Activated CD8-positive, alpha-beta memory T cell treated with anti-CD3 and anti-CD28 coated beads, Interleukin-2, amount 50 U/mL, for 4 hours (primary cell): ENCODE measurements at regions not wholly inside any gene's neighbourhood (a gene's known extent, or its start where the extent isn't known, plus 50 kb on each side); places are given as distances from the start of the nearest gene placed in this dataset.

Source experiments
- DNase-seq: peaks from one replicate; pipeline ENCODE4 v3.0.0-alpha.2; 2020

DNA sequence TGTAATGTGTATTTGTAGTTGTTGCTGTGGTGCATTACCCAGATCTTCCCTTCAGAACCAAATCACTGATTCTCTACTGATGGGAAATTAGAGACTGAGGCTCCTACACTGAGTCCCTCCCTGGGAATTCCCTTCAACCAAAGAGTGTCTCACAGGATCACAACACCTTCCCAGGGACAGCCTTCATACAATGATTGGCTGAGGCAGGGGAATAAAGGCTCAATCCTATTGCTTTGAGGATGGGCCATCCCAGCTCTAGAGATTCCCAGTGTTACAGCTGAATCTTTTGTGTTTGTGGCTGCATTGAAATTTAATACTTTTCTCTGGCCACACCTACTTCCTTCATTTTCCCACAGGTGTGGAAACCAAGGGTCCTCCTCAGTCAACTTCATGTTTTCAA is 96.4 kb upstream of the ELL2 start:
- no peak for DNase-seq

DNA sequence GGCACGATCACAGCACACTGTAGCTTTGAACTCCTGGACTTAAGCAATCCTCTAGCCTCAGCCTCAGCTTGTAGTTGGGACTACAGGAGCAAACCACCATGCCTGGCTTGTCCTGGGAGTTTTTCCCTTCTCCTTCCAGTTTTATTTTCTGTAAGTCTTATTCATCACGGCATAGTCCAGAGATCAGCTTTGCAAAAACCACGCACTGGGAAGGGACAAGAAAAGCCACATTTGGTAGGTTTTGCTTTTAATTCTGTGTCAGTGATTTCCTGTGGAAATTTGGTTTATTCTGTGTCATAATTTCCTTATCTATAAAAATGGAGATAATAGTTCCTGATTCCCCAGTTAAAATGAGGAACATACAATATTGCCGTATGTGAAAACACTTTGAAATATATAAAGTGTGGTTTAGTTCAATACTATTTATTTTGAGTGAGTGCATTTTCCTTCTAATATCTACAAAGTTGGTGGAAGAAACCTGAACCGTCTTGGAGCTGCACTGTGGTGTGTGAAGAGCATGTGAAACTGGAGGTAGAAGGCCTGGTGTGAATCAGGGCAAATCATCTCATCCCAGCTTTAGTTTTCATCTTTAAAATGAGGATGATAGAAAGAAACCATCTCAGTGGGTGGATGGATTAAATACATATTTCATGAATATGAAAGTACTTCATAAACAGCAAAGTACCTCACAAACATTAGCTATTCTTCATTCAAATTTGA is 92.8 kb upstream of the ELL2 start:
- DNase-seq, result no peak

DNA sequence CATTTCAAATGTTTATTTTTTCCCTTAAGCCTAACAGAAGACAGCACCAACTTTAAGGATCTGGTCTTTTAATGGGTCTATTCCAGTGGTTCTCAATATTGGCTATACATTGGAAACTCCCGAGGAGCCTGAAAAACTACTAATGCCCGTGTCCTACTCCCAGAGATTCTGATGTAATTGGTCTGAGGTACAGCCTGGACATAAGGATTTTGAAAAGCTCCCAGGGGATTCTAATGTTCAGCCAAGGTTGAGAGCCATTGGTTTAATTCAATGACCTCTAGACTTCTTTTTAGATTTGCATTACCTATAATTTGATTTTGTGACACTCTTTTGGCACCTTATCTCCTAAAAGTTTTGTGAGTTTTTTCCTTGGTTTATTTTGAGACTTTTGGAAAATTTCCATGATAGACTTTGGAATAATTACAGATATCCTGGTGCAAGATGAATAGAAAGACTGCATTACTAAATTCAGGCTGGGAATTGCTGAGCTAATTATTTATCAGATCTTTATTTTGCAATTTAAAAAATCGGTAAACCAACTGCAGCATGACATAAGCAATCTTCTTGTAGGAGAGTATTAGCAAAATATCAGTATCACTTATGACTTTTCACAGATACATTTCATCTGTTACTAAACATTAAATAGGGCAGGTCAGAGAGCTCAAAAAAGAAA is 91.5 kb upstream of the ELL2 start:
- no peak for DNase-seq

DNA sequence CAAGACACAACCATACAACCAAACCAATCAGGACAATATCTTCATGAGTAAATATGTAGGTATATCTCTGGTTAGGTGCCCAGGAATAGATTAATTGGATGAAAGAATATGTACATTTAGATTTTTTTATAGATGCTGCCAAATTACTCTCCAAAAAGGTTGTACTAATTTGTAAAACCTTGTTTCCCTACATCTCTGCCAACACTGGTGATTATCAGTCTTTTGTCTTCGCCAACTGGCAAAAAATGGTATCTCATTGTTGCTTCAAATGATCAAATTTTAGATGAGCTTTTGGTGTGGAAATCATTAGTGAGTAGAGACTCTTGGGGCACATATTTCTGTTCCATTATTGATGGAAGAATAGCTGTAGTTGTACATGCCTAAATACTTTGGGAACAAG is 90.7 kb upstream of the ELL2 start:
- DNase-seq, result no peak

DNA sequence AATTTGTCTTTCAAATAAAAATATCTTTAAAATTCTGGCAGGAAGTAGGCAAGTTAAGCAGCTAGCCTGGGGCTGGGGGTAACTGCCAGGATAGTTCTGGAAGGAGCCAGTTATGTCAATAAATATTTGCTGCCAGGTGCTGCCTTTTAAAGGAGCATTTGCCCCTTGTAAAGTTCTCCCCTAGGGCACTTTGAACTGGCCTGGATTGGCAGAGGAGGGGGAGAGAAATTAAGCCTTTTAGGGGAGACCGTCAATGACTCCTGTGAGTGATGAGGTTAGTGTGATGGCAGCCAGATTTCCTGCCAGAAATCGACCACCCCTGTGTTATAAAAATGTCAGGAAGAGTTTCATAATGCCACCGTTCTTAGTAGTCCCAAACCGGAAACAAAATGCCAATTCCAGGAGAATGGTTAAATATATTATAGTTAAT is 89.8 kb upstream of the ELL2 start:
- DNase-seq, result no peak

DNA sequence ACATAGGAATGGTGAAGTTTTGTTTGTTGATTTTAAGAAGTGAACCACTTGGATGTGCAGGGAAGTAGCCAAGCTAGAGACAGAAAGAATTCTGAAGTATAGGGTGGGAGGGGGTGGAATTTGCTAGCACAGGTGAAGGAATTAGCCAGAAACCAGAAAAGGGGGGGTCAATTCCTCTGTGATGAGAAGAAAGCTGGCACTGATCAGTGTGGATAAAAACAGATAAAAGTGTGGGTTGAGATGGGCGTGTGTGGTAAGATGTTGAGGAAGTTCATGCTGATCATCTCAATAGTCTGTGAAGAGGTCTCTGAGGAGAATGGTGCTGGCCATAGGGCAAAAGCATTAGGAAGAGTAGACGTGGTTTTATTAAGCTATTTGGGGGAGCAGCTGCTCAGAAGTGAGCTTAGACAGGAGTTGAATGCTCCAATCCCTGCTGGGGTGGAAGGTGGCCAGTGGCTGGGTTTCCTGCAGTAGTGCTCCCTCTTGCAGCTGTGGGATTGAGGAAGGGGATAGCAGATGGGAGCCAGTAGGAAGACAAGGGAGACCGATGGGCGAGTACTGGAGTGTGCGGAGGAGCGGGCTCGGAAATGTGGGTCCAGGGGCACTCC is 88.7 kb upstream of the ELL2 start:
- no peak for DNase-seq

DNA sequence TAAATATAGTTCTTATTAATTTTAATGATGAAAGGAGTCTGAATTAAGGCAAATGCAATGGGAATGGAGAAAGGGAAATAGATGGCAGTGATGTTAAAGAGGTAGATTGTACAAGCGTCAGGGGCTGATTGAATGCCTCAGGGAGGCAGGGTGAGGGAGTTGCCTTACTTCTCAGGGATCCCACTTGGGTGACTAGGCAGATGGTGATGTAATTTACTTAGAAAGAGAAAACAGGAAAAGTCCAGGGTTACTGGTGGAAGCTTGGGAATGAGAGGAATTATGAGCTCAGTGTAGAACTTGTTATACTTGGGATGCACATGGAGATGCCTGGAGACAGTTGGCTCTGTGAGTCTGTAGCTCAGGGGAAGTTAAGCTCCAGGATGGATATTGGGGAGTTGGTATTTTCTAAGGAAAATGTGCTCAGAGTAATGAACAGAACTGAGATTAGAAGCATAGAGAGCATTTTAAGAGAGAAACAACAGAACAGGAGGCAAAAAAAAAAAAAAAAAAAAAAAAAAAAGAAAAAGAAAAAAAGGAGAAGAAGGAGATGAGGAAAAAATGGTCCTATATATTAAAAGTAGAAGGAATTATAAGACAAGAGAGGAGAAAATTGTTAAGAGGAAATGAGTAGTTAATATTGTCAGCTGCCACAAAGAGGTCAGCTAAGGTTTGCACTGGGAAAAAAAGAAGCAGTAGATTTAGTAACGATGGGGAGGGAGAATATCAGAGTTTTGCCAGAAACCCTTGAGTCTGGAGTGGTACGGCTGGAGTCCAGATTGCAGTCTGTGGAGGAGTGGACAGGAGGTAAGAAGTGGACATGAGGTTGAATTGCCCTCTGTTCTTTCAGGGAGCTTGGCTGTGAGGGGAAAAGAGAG is 88.0 kb upstream of the ELL2 start:
- DNase-seq, result no peak

DNA sequence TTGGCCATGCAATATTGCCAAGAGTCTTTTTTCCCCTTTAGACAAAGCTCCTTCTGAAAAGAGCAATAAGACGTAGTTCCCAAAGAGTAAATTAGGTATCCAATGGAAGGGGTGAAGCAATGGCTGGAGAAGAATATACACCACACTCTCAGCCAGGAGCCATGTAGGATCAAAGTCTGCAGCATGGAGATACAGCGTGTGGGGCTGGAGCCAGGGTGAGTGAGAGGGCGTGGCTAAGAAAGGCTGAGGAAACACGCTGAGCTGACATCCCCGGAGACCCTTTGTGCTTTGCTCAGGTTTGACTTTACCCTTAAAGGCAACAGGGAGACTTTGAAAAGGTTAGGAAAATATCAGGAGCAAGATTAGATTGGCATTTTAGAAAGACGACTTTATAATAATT is 87.1 kb upstream of the ELL2 start:
- DNase-seq, result no peak

DNA sequence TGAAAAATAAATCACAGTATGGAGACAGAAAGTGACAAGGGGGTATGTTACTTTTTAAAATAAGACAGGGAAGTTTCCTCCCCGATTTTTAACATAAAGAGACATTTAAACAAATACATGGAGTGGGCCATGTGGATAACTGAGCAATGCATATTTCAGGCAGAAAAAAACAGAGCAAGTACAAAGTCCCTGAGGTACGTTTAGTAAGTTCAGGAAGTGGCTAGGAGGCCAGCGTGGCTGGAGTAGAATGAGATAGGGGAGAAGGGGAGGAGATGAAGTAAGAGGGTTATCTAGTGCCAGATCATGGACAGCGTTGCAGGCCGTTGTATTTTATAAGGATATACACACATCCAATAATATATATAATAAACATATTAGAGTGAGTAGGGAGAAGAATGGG is 84.2 kb upstream of the ELL2 start:
- DNase-seq, result no peak

DNA sequence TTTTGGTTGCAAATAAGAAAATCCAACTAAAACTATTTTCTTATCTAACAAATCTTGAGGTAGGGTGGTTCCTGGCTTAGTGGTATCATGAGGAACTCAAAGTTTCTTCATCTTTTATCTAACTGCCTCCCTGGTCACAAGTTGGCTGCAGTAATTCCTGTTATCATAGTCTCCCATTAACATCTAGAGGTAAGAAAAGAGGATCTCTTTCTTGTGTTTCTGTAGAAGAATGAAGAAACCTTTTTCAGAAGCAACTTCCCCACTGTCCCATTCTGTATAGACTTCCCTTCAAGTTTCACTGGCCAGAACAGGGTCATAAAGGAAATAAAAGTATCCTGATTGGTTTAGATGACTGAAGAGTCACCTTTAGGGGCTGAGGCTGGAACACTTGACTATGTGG is 81.8 kb upstream of the ELL2 start:
- DNase-seq, result no peak

DNA sequence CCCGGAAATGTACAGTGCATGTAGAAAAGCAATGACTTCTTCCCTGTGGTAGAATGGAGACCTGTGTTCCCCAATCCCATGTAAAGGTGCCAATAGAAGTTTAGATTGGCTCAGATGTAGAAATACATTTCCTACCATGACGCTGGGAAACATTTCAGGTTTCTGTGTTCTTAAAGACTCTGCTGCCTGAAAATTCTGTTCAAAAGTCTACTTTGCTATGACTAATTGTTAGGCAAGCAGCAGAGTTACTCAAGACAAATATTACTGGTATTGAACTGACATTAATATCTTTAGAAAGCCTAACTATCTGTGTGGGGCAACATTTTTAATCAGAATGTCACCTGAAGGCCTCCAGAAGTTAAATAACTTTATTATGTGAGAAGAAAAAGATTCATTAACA is 75.5 kb upstream of the ELL2 start:
- DNase-seq, result no peak

DNA sequence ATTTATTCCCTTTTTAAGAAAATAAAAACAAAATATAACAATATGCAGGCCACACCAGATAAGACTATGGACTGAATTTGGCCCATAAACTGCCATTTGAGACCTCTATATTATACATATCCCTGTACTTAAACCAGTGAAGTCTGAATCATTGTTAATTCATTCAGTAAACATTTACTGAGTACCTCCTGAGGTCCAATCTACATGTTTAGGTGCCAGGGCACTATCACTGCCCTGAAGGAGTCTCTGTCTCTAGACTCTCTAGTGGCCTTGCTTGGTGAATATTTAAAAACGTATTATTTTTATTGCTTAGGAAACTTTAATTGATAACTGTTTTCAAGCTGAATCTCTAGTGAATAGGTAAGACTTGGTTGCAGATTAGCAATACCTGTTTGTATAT is 74.7 kb upstream of the ELL2 start:
- no peak for DNase-seq

DNA sequence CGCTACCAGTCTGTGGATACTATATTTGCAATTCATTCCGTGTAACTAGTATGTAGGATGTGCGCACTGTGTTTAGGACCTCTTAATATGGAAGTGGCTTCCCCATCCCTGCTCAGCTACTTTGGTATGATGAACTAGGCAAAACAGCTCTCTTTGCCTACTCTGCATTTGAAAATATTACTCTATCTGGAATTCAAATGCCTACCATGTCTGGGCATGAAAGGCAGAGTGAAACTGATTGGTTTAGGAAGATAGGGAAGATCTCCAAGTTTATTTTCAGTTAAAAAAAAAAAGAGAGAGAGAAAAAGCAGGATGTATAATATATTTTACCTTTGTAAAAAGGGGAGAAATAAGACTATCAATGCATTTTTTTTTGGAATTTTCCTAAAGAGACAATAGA is 74.1 kb upstream of the ELL2 start:
- no peak for DNase-seq

DNA sequence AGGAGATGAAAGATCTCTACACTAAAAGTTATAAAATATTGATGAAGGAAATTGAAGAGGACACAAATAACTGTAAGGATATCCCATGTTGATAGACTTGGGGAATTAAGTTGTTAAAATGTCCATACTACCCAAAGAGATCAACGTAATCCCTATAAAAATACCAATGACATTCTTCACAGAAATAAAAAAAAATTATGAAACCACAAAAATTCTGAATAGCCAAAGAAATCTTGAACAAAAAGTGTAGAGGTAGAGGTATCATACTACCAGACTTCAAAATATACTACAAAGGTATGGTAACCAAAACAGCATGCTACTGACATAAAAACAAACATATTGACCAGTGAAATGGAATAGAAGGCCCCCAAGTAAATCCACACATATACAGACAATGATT is 71.5 kb upstream of the ELL2 start:
- no peak for DNase-seq

DNA sequence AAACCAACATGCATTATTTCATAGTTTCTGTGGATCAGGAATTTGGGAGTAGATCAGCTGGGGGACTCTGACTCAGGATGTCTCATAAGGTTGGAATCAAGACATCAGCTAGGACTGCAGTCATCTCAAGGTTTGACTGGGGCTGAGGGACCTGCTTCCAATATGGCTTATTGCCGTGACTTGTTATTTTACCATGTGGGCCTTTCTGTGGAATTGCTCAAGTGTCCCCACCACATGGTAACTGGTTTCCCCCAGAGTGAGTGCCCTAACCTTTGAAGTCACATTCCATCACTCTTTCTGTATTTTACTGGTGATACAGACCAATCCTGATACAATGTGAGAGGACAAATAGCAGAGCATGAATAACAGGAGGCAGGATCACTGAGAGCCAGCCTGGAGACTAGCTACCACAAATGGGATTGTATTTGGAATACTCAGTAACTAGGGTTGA is 70.2 kb upstream of the ELL2 start:
- no peak for DNase-seq

DNA sequence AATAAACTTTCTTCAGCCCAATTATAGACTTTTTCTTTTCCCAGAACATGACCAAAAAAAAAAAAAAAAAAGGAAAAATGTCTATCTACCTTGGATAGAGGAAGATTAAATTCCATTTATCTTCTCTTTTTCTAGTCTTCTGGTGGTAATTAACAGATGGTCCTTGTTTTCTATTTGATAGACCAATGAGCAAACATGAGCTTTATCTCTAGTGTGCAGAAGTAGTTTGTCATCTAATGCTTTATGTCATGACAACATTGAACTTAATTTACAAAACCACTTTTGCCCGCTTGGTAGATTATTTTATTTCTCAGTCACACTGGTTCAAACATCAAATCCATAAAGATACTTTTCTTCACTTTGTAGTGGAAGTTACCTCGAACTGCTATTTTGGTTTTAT is 69.5 kb upstream of the ELL2 start:
- no peak for DNase-seq

DNA sequence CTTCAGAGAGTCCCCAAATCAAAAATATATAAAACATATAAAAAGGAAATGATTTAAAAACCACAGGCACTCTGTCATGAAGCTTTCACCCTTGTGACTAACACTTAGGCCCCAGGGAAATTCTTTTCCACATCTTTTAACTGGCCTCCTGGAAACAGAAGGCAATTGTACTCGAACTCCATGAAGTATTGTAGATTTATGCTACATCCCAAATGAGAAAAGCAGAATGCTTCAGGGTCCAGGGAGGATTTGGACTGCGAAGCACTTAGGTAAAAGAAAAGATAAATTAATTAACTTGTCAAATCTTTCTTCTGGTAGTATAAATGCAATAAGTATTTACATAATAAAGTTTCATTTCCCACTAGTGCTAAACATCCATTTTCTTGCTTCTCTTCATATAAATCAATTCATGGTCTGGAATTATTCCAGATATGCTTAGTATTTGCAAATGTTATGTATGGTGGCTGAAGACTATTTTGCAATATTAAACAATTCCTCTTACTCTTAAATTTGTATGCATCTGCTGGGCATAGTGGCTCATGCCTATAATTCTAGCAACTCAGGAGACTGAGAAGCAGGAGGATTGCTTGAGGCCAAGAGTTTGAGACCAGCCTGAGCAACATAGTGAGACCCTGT is 64.9 kb upstream of the ELL2 start:
- DNase-seq, result no peak

DNA sequence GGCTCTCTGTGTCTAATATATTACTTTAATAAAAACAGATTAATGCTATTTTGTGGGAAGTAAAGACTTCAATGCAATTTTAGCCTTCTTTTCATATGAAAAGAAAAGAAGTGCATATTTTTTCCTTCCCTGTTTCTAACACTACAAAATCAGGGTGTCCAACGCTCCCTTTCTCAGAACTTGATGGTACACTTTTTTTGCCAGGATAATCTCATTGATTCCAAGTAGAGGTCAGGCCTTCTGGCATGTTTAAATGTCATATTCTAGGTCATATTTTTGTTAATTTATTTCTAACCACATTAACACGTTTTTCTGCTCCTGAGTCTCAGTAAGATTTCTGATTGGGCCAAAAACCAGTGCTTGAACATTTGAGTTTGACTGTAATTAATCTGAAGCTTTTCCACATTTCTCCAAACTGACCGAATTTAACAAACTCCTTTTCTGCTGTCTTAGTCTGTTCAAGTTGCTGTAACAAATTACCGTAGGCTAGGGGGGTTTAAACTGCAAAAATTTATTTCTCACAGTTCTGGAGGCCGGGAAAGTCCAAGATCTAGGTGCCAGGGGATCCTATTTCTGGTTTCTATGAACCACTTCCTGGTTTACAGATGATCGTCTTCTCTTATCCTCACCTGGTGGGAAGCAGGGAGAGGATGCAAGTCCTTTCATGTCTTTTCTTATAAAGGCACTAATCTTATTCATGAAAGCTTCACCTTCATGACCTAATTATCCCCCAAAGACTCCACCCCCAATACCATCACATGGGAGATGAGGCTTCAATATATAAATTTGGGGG is 63.2 kb upstream of the ELL2 start:
- no peak for DNase-seq

DNA sequence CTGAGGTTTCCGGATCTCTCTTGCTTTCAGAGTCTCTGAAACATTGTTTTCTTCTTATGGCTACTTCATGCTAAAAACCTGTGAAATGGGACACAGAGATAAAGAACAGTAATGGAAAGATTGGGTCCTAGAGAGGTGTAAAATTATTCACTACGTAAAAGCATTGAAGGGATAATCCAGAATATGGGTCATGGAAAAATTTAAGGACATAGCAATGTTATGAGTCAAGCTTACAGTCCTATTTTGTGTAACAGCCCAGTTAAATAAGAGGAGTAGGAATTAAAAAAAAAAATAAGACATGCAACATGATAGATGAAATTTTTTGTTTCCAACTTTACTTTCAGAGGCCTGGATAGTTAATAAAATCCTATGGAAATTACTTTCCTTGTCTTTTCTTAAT is 61.9 kb upstream of the ELL2 start:
- no peak for DNase-seq

DNA sequence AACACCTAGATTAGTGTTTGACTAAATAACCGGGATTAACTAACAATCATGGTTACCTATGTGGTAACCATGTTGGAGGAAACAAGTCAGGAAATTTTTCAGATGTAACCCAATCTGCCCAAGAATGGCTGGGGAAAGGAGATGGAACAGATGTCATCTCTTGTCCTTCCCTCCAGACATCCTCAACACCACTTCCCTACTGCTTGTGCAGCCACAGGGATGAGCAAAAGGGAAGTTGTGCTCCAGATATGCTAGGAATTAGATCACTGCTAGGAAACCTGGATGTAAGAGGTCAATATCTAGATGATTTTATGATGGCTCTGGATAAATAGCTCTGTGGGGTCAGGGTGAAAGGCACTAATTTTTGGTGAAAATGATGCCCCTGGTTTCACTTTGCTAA is 61.3 kb upstream of the ELL2 start:
- DNase-seq, result no peak

DNA sequence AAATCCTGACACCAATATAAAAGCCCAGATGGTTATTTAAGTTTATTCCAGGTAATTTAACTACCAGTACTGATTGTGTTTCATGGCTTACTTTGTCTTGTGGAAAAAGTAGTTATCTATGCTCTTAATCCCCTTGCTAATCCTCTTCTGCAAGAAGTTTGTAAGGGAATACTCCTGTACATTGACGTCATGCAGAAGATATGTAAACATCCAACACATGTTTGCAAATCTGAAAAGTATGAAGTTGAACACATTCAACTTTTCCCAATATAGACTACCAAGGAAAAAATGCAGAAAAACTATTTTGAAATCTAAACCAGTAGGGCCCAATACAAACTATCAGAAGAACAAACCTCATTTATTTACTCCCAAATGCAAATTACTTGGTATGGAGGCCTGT is 56.3 kb upstream of the ELL2 start:
- DNase-seq, result no peak

DNA sequence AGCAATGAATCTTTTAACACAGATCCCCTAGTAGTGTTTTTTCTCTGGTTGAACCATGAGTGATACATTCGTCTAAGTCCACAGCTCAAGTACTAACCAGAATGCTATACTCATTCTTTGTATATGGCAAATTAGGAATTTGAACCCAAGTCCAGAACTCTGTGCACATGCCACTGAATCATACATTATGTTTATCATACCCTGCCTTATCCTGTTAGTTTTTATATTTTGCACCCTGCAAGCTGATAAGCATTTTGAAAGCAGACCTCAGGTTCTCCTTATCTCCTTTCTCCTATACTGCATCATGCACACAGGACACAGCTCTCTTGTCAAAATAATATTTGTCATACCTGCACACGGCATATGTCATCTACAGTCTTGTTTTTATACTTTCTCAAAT is 54.6 kb upstream of the ELL2 start:
- DNase-seq, result no peak
